ENCODE measurements at regions not wholly inside any gene's neighbourhood (a gene's known extent, or its start where the extent isn't known, plus 50 kb on each side); places are given as distances from the start of the nearest gene placed in this dataset.

DNA sequence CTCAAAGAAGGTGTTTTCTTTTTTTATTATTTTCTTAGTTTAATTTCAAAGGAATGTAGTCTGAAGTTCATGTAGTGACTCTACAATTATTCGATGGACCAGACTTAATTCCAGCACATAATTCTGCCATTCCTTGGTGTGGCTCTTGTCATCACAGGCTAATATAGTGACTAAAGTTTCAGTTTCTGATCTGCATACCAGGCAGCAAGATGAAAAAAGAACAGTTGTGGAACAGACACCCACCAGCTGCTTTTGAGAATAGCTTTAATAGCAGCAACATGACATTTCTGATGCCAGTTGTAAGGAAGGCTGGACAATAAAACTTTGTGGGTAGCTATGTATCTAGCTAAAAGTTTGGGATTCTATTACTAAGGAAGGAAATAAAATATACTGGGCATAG is 676.3 kb upstream of the GRAMD2B start:
- TF ChIP-seq CTCF (conservative IDR thresholded peaks at IDR 0.05; ENCODE audit: low read depth, low read length) (no peak), EZH2phosphoT487 (IDR thresholded peaks at IDR 0.05; ENCODE audit: borderline replicate concordance, low read length) (no peak), EZH2 (IDR thresholded peaks at IDR 0.05; ENCODE audit: low read length, unreplicated experiment) (no peak)
